ENCODE measurements at regions not wholly inside any gene's neighbourhood (a gene's known extent, or its start where the extent isn't known, plus 50 kb on each side); places are given as distances from the start of the nearest gene placed in this dataset.

- Histone ChIP-seq H3K36me3 (replicated peaks in 1 of 2) (no peaks in the 10 kb centered on the region), H3K4me1 (replicated peaks in 1 of 2) (no peaks in the 10 kb centered on the region), H3K4me3 (no peak overlapping the region), H3K27ac (no peak overlapping the region), H3K9me3 (replicated peaks in 1 of 3) (no peaks in the 10 kb centered on the region), H3K27me3 (no peaks in the 10 kb centered on the region)
- intact Hi-C loops (cut with DNase I): no loop called here
- WGBS, 4 donors: 75 to 83% methylated on average over 1 of the region's 1 CpG; no CpG with 5 or more reads in 2 of the 4 donors
- no peak for TF ChIP-seq POLR2A (IDR thresholded peaks at IDR 0.05)
- TF ChIP-seq CTCF (IDR thresholded peaks at IDR 0.05): no peak
- no peak for DNase-seq
Observed at GRCh38 chrY:14468151-14468683, 56.1 kb upstream of the NLGN4Y start.

GRCh38 chrY:14472421-14472820 lies 51.9 kb upstream of the NLGN4Y start:
- Histone ChIP-seq H3K4me3 (no peak overlapping the region), H3K9me3 (replicated peaks in 1 of 3) (no peaks in the 10 kb centered on the region), H3K27ac (no peak overlapping the region), H3K36me3 (replicated peaks in 1 of 2) (no peaks in the 10 kb centered on the region), H3K4me1 (replicated peaks in 1 of 2) (no peaks in the 10 kb centered on the region), H3K27me3 (no peaks in the 10 kb centered on the region)
- TF ChIP-seq CTCF (IDR thresholded peaks at IDR 0.05): no peak
- TF ChIP-seq POLR2A (IDR thresholded peaks at IDR 0.05): no peak
- WGBS, 4 donors: 63 to 75% methylated on average over 3 of the region's 3 CpGs; no CpG with 5 or more reads in 2 of the 4 donors
- no peak for DNase-seq
- intact Hi-C loops (cut with DNase I): no loop called here

GRCh38 chrY:14473320-14473719 lies 51.0 kb upstream of the NLGN4Y start:
- H3K36me3 ChIP-seq (replicated peaks in 1 of 2): no peaks in the 10 kb centered on the region
- no peaks in the 10 kb centered on the region for H3K4me1 ChIP-seq (replicated peaks in 1 of 2)
- TF ChIP-seq POLR2A (IDR thresholded peaks at IDR 0.05) (no peak), CTCF (IDR thresholded peaks at IDR 0.05) (no peak)
- 69 to 75% methylated on average over 3 of the region's 3 CpGs; no CpG with 5 or more reads in 2 of the 4 donors for WGBS, 4 donors
- intact Hi-C loops (cut with DNase I): no loop called here
- H3K27ac ChIP-seq: no peak overlapping the region
- H3K9me3 ChIP-seq (replicated peaks in 1 of 3): no peaks in the 10 kb centered on the region
- H3K27me3 ChIP-seq: no peaks in the 10 kb centered on the region
- DNase-seq: no peak
- H3K4me3 ChIP-seq: no peak overlapping the region

All from adrenal gland (tissue), 9 donors.